ENCODE measurements at regions not wholly inside any gene's neighbourhood (a gene's known extent, or its start where the extent isn't known, plus 50 kb on each side); places are given as distances from the start of the nearest gene placed in this dataset.

GRCh38 chr2:2657121-2657962 is 326.3 kb upstream of the MYT1L start:
- Histone ChIP-seq H2AFZ (replicated peaks; ENCODE audit: low read length, poor library complexity) (no peak overlapping the region), H3K4me2 (ENCODE audit: low read depth, low read length) (no peak overlapping the region), H3K14ac (replicated peaks; ENCODE audit: low read depth, low read length) (no peak overlapping the region), H3K36me3 (ENCODE audit: control insufficient read depth, insufficient read depth, low read length) (no peaks in the 10 kb centered on the region), H2AK5ac (ENCODE audit: low read depth, low read length) (no peak overlapping the region), H3K4me3 (ENCODE audit: insufficient read depth, low read depth, low read length) (no peak overlapping the region), H4K20me1 (ENCODE audit: insufficient read depth, low read length) (no peaks in the 10 kb centered on the region), H2BK120ac (ENCODE audit: low read depth, low read length) (no peak overlapping the region), H3K23ac (ENCODE audit: low read depth, low read length) (no peak overlapping the region), H4K91ac (ENCODE audit: insufficient read depth, low read depth, low read length) (no peak overlapping the region), H3K9me3 (ENCODE audit: control insufficient read depth, insufficient read depth, low read length) (peaks cover 23% of the 10 kb centered on the region), H4K5ac (ENCODE audit: low read depth, low read length) (no peak overlapping the region), H3K18ac (ENCODE audit: low read depth, low read length) (no peak overlapping the region), H2AK9ac (replicated peaks; ENCODE audit: low read depth, low read length, poor library complexity) (no peak overlapping the region), H3K56ac (ENCODE audit: extremely low read depth, insufficient read depth, low read length) (no peak overlapping the region), H2BK20ac (ENCODE audit: low read depth, low read length) (no peak overlapping the region), H3K27me3 (ENCODE audit: control insufficient read depth, insufficient read depth, low read length) (no peaks in the 10 kb centered on the region), H3K9ac (ENCODE audit: low read depth, low read length) (no peak overlapping the region), H2BK15ac (ENCODE audit: low read depth, low read length) (no peak overlapping the region), H3K4ac (ENCODE audit: low read depth, low read length) (no peak overlapping the region), H2BK5ac (ENCODE audit: low read depth, low read length, poor library complexity, severe bottlenecking) (no peak overlapping the region), H3K27ac (ENCODE audit: insufficient read depth, low read length) (no peak overlapping the region), H3K79me1 (ENCODE audit: low read depth in 1 of 2, low read length in 2 of 2) (no peaks in the 10 kb centered on the region), H3K4me1 (ENCODE audit: control insufficient read depth, insufficient read depth, low read length) (no peaks in the 10 kb centered on the region), H3K9me1 (ENCODE audit: insufficient read depth, low read length) (no peaks in the 10 kb centered on the region), H4K8ac (ENCODE audit: low read depth in 2 of 2, low read length in 2 of 2) (no peak overlapping the region)
- intact Hi-C loops (cut with micrococcal nuclease) = no loop called here
- CTCF ChIA-PET = interaction anchor here (0.6 kb wide), 1 partner anchor 21 kb away, joined by 3 read pairs; no protein-coding TSS in a partner anchor
- no peak for TF ChIP-seq SMC3 (IDR thresholded peaks at IDR 0.05; ENCODE audit: low read depth, low read length)
- no peak for TF ChIP-seq POLR2A (IDR thresholded peaks at IDR 0.05; ENCODE audit: low read depth, low read length)
- no peak for TF ChIP-seq BHLHE40 (IDR thresholded peaks at IDR 0.05; ENCODE audit: low read depth, low read length)
- no peak for TF ChIP-seq ELK1 (IDR thresholded peaks at IDR 0.05; ENCODE audit: borderline replicate concordance, low read depth, low read length)
- no peak for TF ChIP-seq NFE2L2 (IDR thresholded peaks at IDR 0.05; ENCODE audit: low read depth, low read length)
- no peak for TF ChIP-seq CHD1 (IDR thresholded peaks at IDR 0.05; ENCODE audit: low read depth, low read length)
- no peak for TF ChIP-seq CTCF (conservative IDR thresholded peaks at IDR 0.05; ENCODE audit: low read depth, low read length)
- no peak for TF ChIP-seq FOS (IDR thresholded peaks at IDR 0.05; ENCODE audit: low read depth, low read length)
- TF ChIP-seq RAD21 (IDR thresholded peaks at IDR 0.05; ENCODE audit: low read length) = no peak
- no peak for TF ChIP-seq CEBPB (IDR thresholded peaks at IDR 0.05; ENCODE audit: low read depth, low read length)
- no peak for TF ChIP-seq MAFK (IDR thresholded peaks at IDR 0.05; ENCODE audit: low read depth, low read length)
- no peak for TF ChIP-seq RFX5 (IDR thresholded peaks at IDR 0.05; ENCODE audit: low read depth, low read length)
- no peak for TF ChIP-seq MXI1 (IDR thresholded peaks at IDR 0.05; ENCODE audit: borderline replicate concordance, low read depth, low read length)
- TF ChIP-seq RCOR1 (IDR thresholded peaks at IDR 0.05; ENCODE audit: insufficient replicate concordance, low read length) = no peak
- TF ChIP-seq USF2 (IDR thresholded peaks at IDR 0.05; ENCODE audit: low read depth, low read length) = no peak
- TF ChIP-seq MAZ (IDR thresholded peaks at IDR 0.05; ENCODE audit: borderline replicate concordance, low read depth, low read length) = no peak
- DNase-seq = no peak
- no peak for ATAC-seq (ENCODE audit: low read depth)
- no TSS peak for BruUV-seq (replicated peaks)
- no CpG with 5 or more reads among the region's 15 CpGs for WGBS, 2 experiments (ENCODE audit: extremely low coverage in 2 of 2, insufficient read length in 1 of 2)
- in situ Hi-C loops (cut with MboI; ENCODE audit: low sequenced_read_pairs) = no loop called here
- dilution Hi-C loops (cut with HindIII; ENCODE audit: low sequenced_read_pairs, unreplicated experiment) = no loop called here
- POLR2A ChIA-PET (ENCODE audit: unreplicated experiment) = no interaction called here
